HepG2 (cell line): ENCODE measurements at regions not wholly inside any gene's neighbourhood (a gene's known extent, or its start where the extent isn't known, plus 50 kb on each side); places are given as distances from the start of the nearest gene placed in this dataset.

Experiments
- ATAC-seq: fragments of 200-7000 bp; cut with Tn5 transposase; 3 replicates; pipeline ENCODE4 v1.9.1; 2020; ENCODE audit warnings: mild to moderate bottlenecking, moderate library complexity
- BruUV-seq: library from RNA; stranded (reverse); fragments of 400-500 nt; replicated peaks from 2 replicates; lab custom pipeline; 2021; lab: Mats Ljungman, UMichigan
- CTCF ChIA-PET: fragments of 300-600 bp; formaldehyde crosslinking; extraction: SDS; loops from one replicate; lab custom pipeline; 2021; ENCODE audit warnings: low total read pairs, inconsistent platforms, low intra/inter-chr PET ratio; lab: Yijun Ruan, JAX
- POLR2A ChIA-PET: fragments of 350-600 bp; sonication (Branson Sonifier 250); formaldehyde crosslinking; loops from one replicate; lab custom pipeline; 2020; ENCODE audit warnings: antibody characterized with exemption, inconsistent platforms; lab: Yijun Ruan, JAX
- DNase-seq: peaks from one replicate; pipeline ENCODE4 v3.0.0-alpha.2; 2015; ENCODE audit warnings: low spot score
- FAIRE-seq: peaks from 3 replicates; lab custom pipeline; 2011; peaks lifted over from hg19 to GRCh38; lab: Jason Lieb, UNC
- H2AFZ ChIP-seq: one replicate; pipeline ENCODE4 v1.6.1; 2011; ENCODE audit warnings: low read length, inconsistent platforms
- H3K27ac ChIP-seq: fragments of 300-600 bp; 3 replicates; pipeline ENCODE4 v1.8.0; 2011; ENCODE audit warnings: mixed run types, mild to moderate bottlenecking, mixed read lengths, low read length, inconsistent platforms; ENCODE audit not compliant: insufficient read depth; ENCODE audit errors: extremely low read length
- H3K27me3 ChIP-seq, 2 experiments: fragments of 200-600 bp in 1 of 2; 2 replicates in 1 of 2; 3 replicates in 1 of 2; pipeline versions ENCODE4 v1.6.0 to v1.8.0; 2011; ENCODE audit warnings: low read length in 2 of 2, mild to moderate bottlenecking in 2 of 2, moderate library complexity in 2 of 2, inconsistent platforms in 1 of 2; ENCODE audit not compliant: insufficient read depth in 2 of 2, control insufficient read depth in 1 of 2
- H3K36me3 ChIP-seq, 2 experiments: fragments of 200-600 bp in 1 of 2; replicated peaks in 1 of 2; 2 replicates in 1 of 2; 3 replicates in 1 of 2; pipeline versions ENCODE4 v1.5.1 to v1.8.0; 2011; ENCODE audit warnings: low read length in 2 of 2, inconsistent platforms in 1 of 2; ENCODE audit not compliant: insufficient read depth in 2 of 2, control insufficient read depth in 1 of 2
- H3K4me1 ChIP-seq: 2 replicates; pipeline ENCODE4 v1.5.1; 2012; ENCODE audit warnings: low read length, inconsistent platforms; ENCODE audit not compliant: insufficient read depth
- H3K4me2 ChIP-seq: 2 replicates; pipeline ENCODE4 v1.6.0; 2011; ENCODE audit warnings: low read depth, low read length, inconsistent platforms
- H3K4me3 ChIP-seq, 3 experiments: fragments of 200-600 bp in 1 of 3; sonication (generic), shearing (Covaris generic) in 1 of 3; replicated peaks in 1 of 3; 2 replicates each; pipeline ENCODE4 v1.5.1; 2011 to 2016; ENCODE audit warnings: low read length in 3 of 3, inconsistent platforms in 2 of 3, low read depth in 2 of 3, mild to moderate bottlenecking in 2 of 3, control low read depth in 1 of 3, mixed read lengths in 1 of 3; ENCODE audit not compliant: insufficient read depth in 1 of 3
- H3K79me2 ChIP-seq: one replicate; pipeline ENCODE4 v1.6.1; 2011; ENCODE audit warnings: low read length, inconsistent platforms; ENCODE audit not compliant: insufficient read depth
- H3K9ac ChIP-seq: 2 replicates; pipeline ENCODE4 v1.6.0; 2011; ENCODE audit warnings: mild to moderate bottlenecking, low read depth, low read length, inconsistent platforms; ENCODE audit not compliant: insufficient read depth
- H3K9me3 ChIP-seq: 2 replicates; pipeline ENCODE4 v1.5.1; 2012; ENCODE audit warnings: mild to moderate bottlenecking, low read length
- H4K20me1 ChIP-seq: 2 replicates; pipeline ENCODE4 v1.6.0; 2011; ENCODE audit warnings: inconsistent platforms, mild to moderate bottlenecking, low read length, moderate library complexity; ENCODE audit not compliant: insufficient read depth
- ATF7 ChIP-seq, 2 experiments: fragments of 450-650 bp in 1 of 2; sonication (generic) in 1 of 2; formaldehyde crosslinking in 1 of 2; IDR thresholded peaks; 2 replicates each; pipeline versions ENCODE4 v1.4.0 to v1.6.1; 2016 to 2020; ENCODE audit warnings: antibody characterized with exemption in 1 of 2, mild to moderate bottlenecking in 1 of 2, missing genetic modification reagents in 1 of 2
- CCAR2 ChIP-seq: fragments of 200-400 bp; formaldehyde crosslinking; optimal IDR thresholded peaks from 2 replicates; pipeline ENCODE3; 2018; ENCODE audit warnings: low read depth, mild to moderate bottlenecking, low read length, moderate library complexity
- DR1 ChIP-seq: sonication (generic); formaldehyde crosslinking; IDR thresholded peaks from 2 replicates; pipeline ENCODE4 v1.8.0; 2021; ENCODE audit warnings: mild to moderate bottlenecking, missing genetic modification reagents, inconsistent platforms
- ELF3 ChIP-seq: IDR thresholded peaks from 2 replicates; pipeline ENCODE4 v1.6.1; 2016; ENCODE audit warnings: missing genetic modification reagents, missing compliant biosample characterization
- MIER3 ChIP-seq: IDR thresholded peaks from 2 replicates; pipeline ENCODE4 v1.6.1; 2016; ENCODE audit warnings: missing compliant biosample characterization, borderline replicate concordance
- REPIN1 ChIP-seq: sonication (generic); formaldehyde crosslinking; IDR thresholded peaks from 2 replicates; pipeline ENCODE4 v1.8.0; 2022; ENCODE audit warnings: missing genetic modification reagents, low read depth, mild to moderate bottlenecking, borderline replicate concordance
- SIN3A ChIP-seq: IDR thresholded peaks from 2 replicates; pipeline ENCODE4 v1.6.1; 2011; ENCODE audit warnings: low read depth, mild to moderate bottlenecking, control low read depth, low read length, borderline replicate concordance
- SRSF1 ChIP-seq: fragments of 200-400 bp; formaldehyde crosslinking; optimal IDR thresholded peaks from 2 replicates; pipeline ENCODE3; 2017; ENCODE audit warnings: mild to moderate bottlenecking, low read depth, low read length, moderate library complexity
- TRAFD1 ChIP-seq: sonication (generic); formaldehyde crosslinking; IDR thresholded peaks from 2 replicates; pipeline ENCODE4 v1.5.1; 2020; ENCODE audit warnings: missing genetic modification reagents, mild to moderate bottlenecking, borderline replicate concordance
- ZKSCAN8 ChIP-seq: IDR thresholded peaks from 2 replicates; pipeline ENCODE4 v1.6.1; 2016; ENCODE audit warnings: borderline replicate concordance, missing genetic modification reagents, missing compliant biosample characterization
- ZNF180 ChIP-seq: sonication (generic); formaldehyde crosslinking; IDR thresholded peaks from 2 replicates; pipeline ENCODE4 v1.4.0; 2020; ENCODE audit warnings: low read depth, missing genetic modification reagents, borderline replicate concordance
- ZNF451 ChIP-seq: sonication (generic); formaldehyde crosslinking; IDR thresholded peaks from 2 replicates; pipeline ENCODE4 v1.5.0; 2020; ENCODE audit warnings: mild to moderate bottlenecking, missing genetic modification reagents
- ZNF614 ChIP-seq: IDR thresholded peaks from 2 replicates; pipeline ENCODE4 v1.6.1; 2018; ENCODE audit warnings: missing biosample characterization, missing genetic modification reagents, inconsistent platforms, borderline replicate concordance
- ZNF644 ChIP-seq: IDR thresholded peaks from 2 replicates; pipeline ENCODE4 v1.6.1; 2016; ENCODE audit warnings: low read depth
- ZNF670 ChIP-seq: sonication (generic); formaldehyde crosslinking; IDR thresholded peaks from 2 replicates; pipeline ENCODE4 v1.8.0; 2022; ENCODE audit warnings: mild to moderate bottlenecking, missing genetic modification reagents, borderline replicate concordance
- ZNF724P ChIP-seq: sonication (generic); formaldehyde crosslinking; IDR thresholded peaks from 2 replicates; pipeline ENCODE4 v1.8.0; 2022; ENCODE audit warnings: missing genetic modification reagents, borderline replicate concordance
- WGBS: methylation state at CpG from one replicate; pipeline ENCODE4 v1.1.6; 2017; ENCODE audit warnings: low lambda C conversion rate; 5-methylcytosine and 5-hydroxymethylcytosine counted together
- in situ Hi-C: cut with HindIII; loops from 2 replicates; pipeline ENCODE4 v1.10.0; 2017; ENCODE audit warnings: low pct_unique_long_range_greater_than_20kb; ENCODE audit not compliant: extremely low pct_ligation_motif_present
- intact Hi-C: fragments of 100-400 bp; cut with micrococcal nuclease; formaldehyde crosslinking; loops from one replicate; pipeline ENCODE4 v1.10.0; 2022; ENCODE audit not compliant: unreplicated experiment
- TF ChIP-seq, protein P1 (sequence below): sonication (generic); formaldehyde crosslinking; IDR thresholded peaks from 2 replicates; pipeline ENCODE4 v1.5.0; 2020; ENCODE audit warnings: mild to moderate bottlenecking, missing genetic modification reagents

DNA sequence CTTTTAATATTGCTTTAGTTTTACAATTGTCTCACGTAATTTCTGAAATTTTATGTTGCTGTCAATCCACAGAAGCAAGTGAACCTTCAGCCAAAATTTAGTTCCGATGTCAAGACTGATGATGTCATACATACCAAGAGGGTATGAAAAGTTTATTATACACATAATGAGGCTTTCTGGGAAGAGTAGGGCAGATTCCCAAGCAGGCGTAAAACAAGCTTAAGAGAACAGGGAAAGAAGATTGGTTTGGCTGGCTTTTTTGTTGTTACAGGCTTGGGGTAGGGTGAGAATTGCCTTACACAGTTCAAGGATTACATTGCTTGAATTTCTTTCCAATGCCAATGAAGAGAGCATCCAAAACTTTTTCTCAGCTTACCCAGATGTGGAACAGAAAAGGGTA is 1962.9 kb upstream of the CDH6 start:
- WGBS, result 2% methylated on average over 3 of the region's 3 CpGs
- DNase-seq (no peak), ATAC-seq (no peak), FAIRE-seq (no peak)
- no peaks in the 10 kb centered on the region for H3K9me3 ChIP-seq
- no peak overlapping the region for H2AFZ ChIP-seq
- H3K27me3 ChIP-seq, result no peaks in the 10 kb centered on the region; a peak in 1 of 5 replicates
- BruUV-seq, result no TSS peak
- no peak overlapping the region for H3K4me2 ChIP-seq
- TF ChIP-seq ATF7 (IDR thresholded peaks at IDR 0.05) (peak; percentile 88), ATF7 (CRISPR knock-in tag; IDR thresholded peaks at IDR 0.05) (no peak), ZNF670 (CRISPR knock-in tag) (no peak)
- TF ChIP-seq, all 625 proteins: peak for 1
- no peak overlapping the region for H3K27ac ChIP-seq
- CTCF ChIA-PET, result no interaction called here
- no peaks in the 10 kb centered on the region for H3K79me2 ChIP-seq
- intact Hi-C loops (no loop called here), in situ Hi-C loops (no loop called here)
- POLR2A ChIA-PET, result no interaction called here
- no peaks in the 10 kb centered on the region for H3K4me1 ChIP-seq
- no peak overlapping the region for H3K4me3 ChIP-seq
- H3K9ac ChIP-seq, result no peak overlapping the region
- H4K20me1 ChIP-seq, result no peaks in the 10 kb centered on the region
- no peaks in the 10 kb centered on the region for H3K36me3 ChIP-seq

- Histone ChIP-seq H3K9ac (no peak overlapping the region), H3K36me3 (no peaks in the 10 kb centered on the region), H3K4me2 (no peak overlapping the region), H2AFZ (no peak overlapping the region), H4K20me1 (no peaks in the 10 kb centered on the region), H3K9me3 (no peaks in the 10 kb centered on the region), H3K27me3 (no peaks in the 10 kb centered on the region; a peak in 1 of 5 replicates), H3K27ac (no peak overlapping the region), H3K4me3 (no peak overlapping the region), H3K79me2 (no peaks in the 10 kb centered on the region), H3K4me1 (no peaks in the 10 kb centered on the region)
- FAIRE-seq (no peak), DNase-seq (no peak), ATAC-seq (no peak)
- no TSS peak for BruUV-seq
- POLR2A ChIA-PET, result no interaction called here
- 7% methylated on average over 2 of the region's 2 CpGs for WGBS
- in situ Hi-C loops (no loop called here), intact Hi-C loops (no loop called here)
- CTCF ChIA-PET, result no interaction called here
- TF ChIP-seq CCAR2, result no peak
- no peak for TF ChIP-seq MIER3 (CRISPR knock-in tag)
- TF ChIP-seq REPIN1, result no peak
- TF ChIP-seq ZNF451 (CRISPR knock-in tag), result no peak
- TF ChIP-seq SIN3A, result no peak
- TF ChIP-seq SRSF1, result no peak
- no peak for TF ChIP-seq ZKSCAN8 (CRISPR knock-in tag)
- TF ChIP-seq DR1 (CRISPR knock-in tag), result no peak
- TF ChIP-seq ZNF724P, result no peak
- TF ChIP-seq ZNF614 (CRISPR knock-in tag), result no peak
- TF ChIP-seq ELF3 (CRISPR knock-in tag), result no peak
- no peak for TF ChIP-seq TRAFD1 (CRISPR knock-in tag)
- TF ChIP-seq ZNF644, result no peak
- TF ChIP-seq, protein P1, sequence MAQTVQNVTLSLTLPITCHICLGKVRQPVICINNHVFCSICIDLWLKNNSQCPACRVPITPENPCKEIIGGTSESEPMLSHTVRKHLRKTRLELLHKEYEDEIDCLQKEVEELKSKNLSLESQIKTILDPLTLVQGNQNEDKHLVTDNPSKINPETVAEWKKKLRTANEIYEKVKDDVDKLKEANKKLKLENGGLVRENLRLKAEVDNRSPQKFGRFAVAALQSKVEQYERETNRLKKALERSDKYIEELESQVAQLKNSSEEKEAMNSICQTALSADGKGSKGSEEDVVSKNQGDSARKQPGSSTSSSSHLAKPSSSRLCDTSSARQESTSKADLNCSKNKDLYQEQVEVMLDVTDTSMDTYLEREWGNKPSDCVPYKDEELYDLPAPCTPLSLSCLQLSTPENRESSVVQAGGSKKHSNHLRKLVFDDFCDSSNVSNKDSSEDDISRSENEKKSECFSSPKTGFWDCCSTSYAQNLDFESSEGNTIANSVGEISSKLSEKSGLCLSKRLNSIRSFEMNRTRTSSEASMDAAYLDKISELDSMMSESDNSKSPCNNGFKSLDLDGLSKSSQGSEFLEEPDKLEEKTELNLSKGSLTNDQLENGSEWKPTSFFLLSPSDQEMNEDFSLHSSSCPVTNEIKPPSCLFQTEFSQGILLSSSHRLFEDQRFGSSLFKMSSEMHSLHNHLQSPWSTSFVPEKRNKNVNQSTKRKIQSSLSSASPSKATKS (CRISPR knock-in tag), result no peak
- no peak for TF ChIP-seq ZNF180 (CRISPR knock-in tag)
Observed at GRCh38 chr5:29229461-29229860, 1964.0 kb upstream of the CDH6 start.
